ENCODE measurements at regions not wholly inside any gene's neighbourhood (a gene's known extent, or its start where the extent isn't known, plus 50 kb on each side); places are given as distances from the start of the nearest gene placed in this dataset.

- TF ChIP-seq CTCF (IDR thresholded peaks at IDR 0.05), result no peak
- no peak for TF ChIP-seq POLR2A (IDR thresholded peaks at IDR 0.05)
- TF ChIP-seq POLR2AphosphoS5 (IDR thresholded peaks at IDR 0.05), result no peak
- no peak for TF ChIP-seq EP300 (IDR thresholded peaks at IDR 0.05; ENCODE audit: low read depth)
Measured at GRCh38 chr1:4937876-4938534, 283.6 kb downstream of the AJAP1 start.
